ENCODE measurements at regions not wholly inside any gene's neighbourhood (a gene's known extent, or its start where the extent isn't known, plus 50 kb on each side); places are given as distances from the start of the nearest gene placed in this dataset.

- intact Hi-C loops (cut with micrococcal nuclease) = no loop called here
- dilution Hi-C loops (cut with MboI; ENCODE audit: extremely low pct_ligation_motif_present, low sequenced_read_pairs) = no loop called here
- Histone ChIP-seq H3K4me3 (replicated peaks in 1 of 3; ENCODE audit: insufficient read depth in 1 of 3, low read depth in 1 of 3, low read length in 3 of 3) (no peak overlapping the region), H3K9ac (replicated peaks; ENCODE audit: extremely low read depth, insufficient read depth, low read length) (no peak overlapping the region), H3K36me3 (ENCODE audit: control insufficient read depth in 2 of 2, extremely low read depth in 1 of 2, insufficient read depth in 2 of 2, low read length in 2 of 2) (no peaks in the 10 kb centered on the region), H3K27ac (ENCODE audit: insufficient read depth, low read depth, low read length) (no peak overlapping the region), H4K20me1 (replicated peaks; ENCODE audit: control insufficient read depth, extremely low read depth, insufficient read depth, low read length) (no peaks in the 10 kb centered on the region), H3K27me3 (ENCODE audit: control insufficient read depth in 2 of 2, insufficient read depth in 2 of 2, low read length in 2 of 2) (no peaks in the 10 kb centered on the region), H3K4me1 (ENCODE audit: control insufficient read depth, extremely low read depth, insufficient read depth, low read length) (no peaks in the 10 kb centered on the region), H3K9me1 (replicated peaks; ENCODE audit: control insufficient read depth, extremely low read depth, insufficient read depth, low read length) (no peaks in the 10 kb centered on the region), H2AFZ (ENCODE audit: low read depth, low read length) (no peak overlapping the region), H3K4me2 (ENCODE audit: insufficient read depth, low read length) (no peak overlapping the region), H3K9me3 (replicated peaks; ENCODE audit: control insufficient read depth, insufficient read depth, low read length) (peaks cover 9% of the 10 kb centered on the region), H3K79me2 (ENCODE audit: control insufficient read depth, insufficient read depth, low read length) (no peaks in the 10 kb centered on the region)
- FAIRE-seq (no peak), DNase-seq (ENCODE audit: low read depth, low spot score) (no peak)
- POLR2A ChIA-PET = no interaction called here
- TF ChIP-seq MAX (IDR thresholded peaks at IDR 0.05; ENCODE audit: insufficient read depth, insufficient read length) (no peak), CTCF (IDR thresholded peaks at IDR 0.05; ENCODE audit: extremely low read depth in 1 of 2, insufficient read depth in 1 of 2, low read depth in 1 of 2, low read length in 2 of 2) (no peak), JUN (IDR thresholded peaks at IDR 0.05; ENCODE audit: borderline replicate concordance, insufficient read depth, insufficient read length, low read depth) (no peak), POLR2A (IDR thresholded peaks at IDR 0.05; ENCODE audit: low read depth, low read length) (no peak), MYC (IDR thresholded peaks at IDR 0.05; ENCODE audit: low read depth, low read length) (no peak), EZH2 (IDR thresholded peaks at IDR 0.05; ENCODE audit: borderline replicate concordance, low read depth, low read length, severe bottlenecking) (no peak)
- BruUV-seq (replicated peaks) = no TSS peak
- CTCF ChIA-PET = no interaction called here
Observed at GRCh38 chr10:23884670-23885069, 324.3 kb upstream of the KIAA1217 start.

GRCh38 chr10:23885853-23886252 lies 323.1 kb upstream of the KIAA1217 start:
- no peaks in the 10 kb centered on the region for H3K27me3 ChIP-seq (ENCODE audit: control insufficient read depth in 2 of 2, insufficient read depth in 2 of 2, low read length in 2 of 2)
- H2AFZ ChIP-seq (ENCODE audit: low read depth, low read length) = no peak overlapping the region
- dilution Hi-C loops (cut with MboI; ENCODE audit: extremely low pct_ligation_motif_present, low sequenced_read_pairs) (no loop called here), intact Hi-C loops (cut with micrococcal nuclease) (no loop called here)
- H3K4me2 ChIP-seq (ENCODE audit: insufficient read depth, low read length) = no peak overlapping the region
- no peaks in the 10 kb centered on the region for H3K4me1 ChIP-seq (ENCODE audit: control insufficient read depth, extremely low read depth, insufficient read depth, low read length)
- TF ChIP-seq MAX (IDR thresholded peaks at IDR 0.05; ENCODE audit: insufficient read depth, insufficient read length) = no peak
- TF ChIP-seq FOS (IDR thresholded peaks at IDR 0.05; ENCODE audit: borderline replicate concordance, insufficient read depth, low read length) = no peak
- no peak for TF ChIP-seq CTCF (IDR thresholded peaks at IDR 0.05; ENCODE audit: extremely low read depth in 1 of 2, insufficient read depth in 1 of 2, low read depth in 1 of 2, low read length in 2 of 2)
- no peak for TF ChIP-seq POLR2AphosphoS5 (IDR thresholded peaks at IDR 0.05; ENCODE audit: insufficient read depth, low read depth, low read length)
- TF ChIP-seq POLR2A (IDR thresholded peaks at IDR 0.05; ENCODE audit: low read depth, low read length) = no peak
- TF ChIP-seq EZH2 (IDR thresholded peaks at IDR 0.05; ENCODE audit: borderline replicate concordance, low read depth, low read length, severe bottlenecking) = no peak
- TF ChIP-seq GATA2 (IDR thresholded peaks at IDR 0.05; ENCODE audit: insufficient read depth, insufficient read length, low read depth, low read length) = no peak
- TF ChIP-seq MYC (IDR thresholded peaks at IDR 0.05; ENCODE audit: low read depth, low read length) = no peak
- no peak for TF ChIP-seq JUN (IDR thresholded peaks at IDR 0.05; ENCODE audit: borderline replicate concordance, insufficient read depth, insufficient read length, low read depth)
- H4K20me1 ChIP-seq (replicated peaks; ENCODE audit: control insufficient read depth, extremely low read depth, insufficient read depth, low read length) = no peaks in the 10 kb centered on the region
- ChIA-PET CTCF (no interaction called here), POLR2A (no interaction called here)
- peaks cover 7% of the 10 kb centered on the region for H3K9me3 ChIP-seq (replicated peaks; ENCODE audit: control insufficient read depth, insufficient read depth, low read length)
- H3K36me3 ChIP-seq (ENCODE audit: control insufficient read depth in 2 of 2, extremely low read depth in 1 of 2, insufficient read depth in 2 of 2, low read length in 2 of 2) = no peaks in the 10 kb centered on the region
- H3K9me1 ChIP-seq (replicated peaks; ENCODE audit: control insufficient read depth, extremely low read depth, insufficient read depth, low read length) = no peaks in the 10 kb centered on the region
- DNase-seq (ENCODE audit: low read depth, low spot score) = no peak
- no peak for FAIRE-seq
- H3K27ac ChIP-seq (ENCODE audit: insufficient read depth, low read depth, low read length) = no peak overlapping the region
- no peak overlapping the region for H3K9ac ChIP-seq (replicated peaks; ENCODE audit: extremely low read depth, insufficient read depth, low read length)
- no peak overlapping the region for H3K4me3 ChIP-seq (replicated peaks in 1 of 3; ENCODE audit: insufficient read depth in 1 of 3, low read depth in 1 of 3, low read length in 3 of 3)
- BruUV-seq (replicated peaks) = no TSS peak
- no peaks in the 10 kb centered on the region for H3K79me2 ChIP-seq (ENCODE audit: control insufficient read depth, insufficient read depth, low read length)
